ENCODE measurements at regions not wholly inside any gene's neighbourhood (a gene's known extent, or its start where the extent isn't known, plus 50 kb on each side); places are given as distances from the start of the nearest gene placed in this dataset.

DNA sequence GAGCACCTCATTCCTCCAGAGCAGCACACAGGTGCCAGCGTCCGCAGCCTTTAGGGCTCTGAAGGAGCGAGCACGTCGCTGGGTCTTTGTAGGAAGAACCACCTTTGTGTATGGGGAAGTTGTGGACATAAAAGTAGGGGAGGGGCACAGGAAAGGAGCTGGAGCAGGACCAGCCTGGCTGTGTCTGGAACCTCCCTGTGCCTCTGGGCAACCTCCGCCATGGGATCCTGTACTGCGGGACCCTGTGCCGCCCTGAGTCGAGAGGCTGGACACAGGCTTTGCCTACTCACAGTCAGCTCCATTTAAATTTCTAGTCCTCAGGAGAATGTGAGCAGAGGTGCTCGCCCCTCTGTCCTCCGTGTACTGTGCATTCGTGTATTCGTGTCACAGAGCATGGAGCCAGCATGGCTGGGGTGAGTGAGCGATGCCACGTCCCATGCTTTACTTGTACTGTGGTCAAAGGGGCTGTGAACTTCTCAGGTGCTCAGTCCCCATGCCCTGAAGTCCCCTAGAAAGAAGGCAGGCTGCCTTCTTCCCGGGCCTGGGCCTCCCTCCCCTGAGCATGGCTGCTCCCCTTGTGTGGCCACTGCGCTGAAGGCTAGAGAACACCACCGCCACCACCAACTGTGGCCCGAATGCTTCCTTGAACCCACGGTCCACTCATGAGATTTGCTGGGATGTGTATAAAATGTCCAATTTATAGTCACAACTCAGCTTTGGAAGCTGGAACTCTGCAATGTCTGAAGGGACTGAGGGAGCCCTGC is 99.9 kb downstream of the TEX29 start:
- no peak overlapping the region for H3K4me3 ChIP-seq (ENCODE audit: control insufficient read depth, low read depth, low read length)
- TF ChIP-seq, protein P1, sequence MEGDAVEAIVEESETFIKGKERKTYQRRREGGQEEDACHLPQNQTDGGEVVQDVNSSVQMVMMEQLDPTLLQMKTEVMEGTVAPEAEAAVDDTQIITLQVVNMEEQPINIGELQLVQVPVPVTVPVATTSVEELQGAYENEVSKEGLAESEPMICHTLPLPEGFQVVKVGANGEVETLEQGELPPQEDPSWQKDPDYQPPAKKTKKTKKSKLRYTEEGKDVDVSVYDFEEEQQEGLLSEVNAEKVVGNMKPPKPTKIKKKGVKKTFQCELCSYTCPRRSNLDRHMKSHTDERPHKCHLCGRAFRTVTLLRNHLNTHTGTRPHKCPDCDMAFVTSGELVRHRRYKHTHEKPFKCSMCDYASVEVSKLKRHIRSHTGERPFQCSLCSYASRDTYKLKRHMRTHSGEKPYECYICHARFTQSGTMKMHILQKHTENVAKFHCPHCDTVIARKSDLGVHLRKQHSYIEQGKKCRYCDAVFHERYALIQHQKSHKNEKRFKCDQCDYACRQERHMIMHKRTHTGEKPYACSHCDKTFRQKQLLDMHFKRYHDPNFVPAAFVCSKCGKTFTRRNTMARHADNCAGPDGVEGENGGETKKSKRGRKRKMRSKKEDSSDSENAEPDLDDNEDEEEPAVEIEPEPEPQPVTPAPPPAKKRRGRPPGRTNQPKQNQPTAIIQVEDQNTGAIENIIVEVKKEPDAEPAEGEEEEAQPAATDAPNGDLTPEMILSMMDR (conservative IDR thresholded peaks at IDR 0.05; ENCODE audit: control insufficient read depth, insufficient read depth, low read depth, low read length): no peak
- no peak for DNase-seq (ENCODE audit: low read depth)

DNA sequence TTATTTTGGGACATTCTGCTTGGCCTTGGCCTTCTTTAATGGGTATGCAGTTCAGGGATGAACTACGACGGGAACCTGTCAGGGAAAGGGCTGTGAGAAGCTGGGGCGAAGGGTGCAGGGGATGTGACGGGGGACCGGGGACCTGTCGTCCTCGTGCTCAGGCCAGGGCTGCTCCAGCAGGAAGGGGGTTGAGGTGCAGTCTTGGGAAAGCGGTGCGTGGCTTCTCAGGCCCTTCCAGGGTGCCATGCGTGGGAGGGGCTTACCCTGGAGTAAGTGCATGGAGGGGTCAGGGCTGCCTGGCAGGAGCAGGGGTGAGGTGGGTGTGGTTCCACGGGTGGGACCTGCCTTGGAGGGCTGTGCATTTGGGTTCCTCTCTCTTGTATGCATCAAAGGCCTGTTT is 100.8 kb downstream of the TEX29 start:
- no peak overlapping the region for H3K4me3 ChIP-seq (ENCODE audit: control insufficient read depth, low read depth, low read length)
- DNase-seq (ENCODE audit: low read depth): no peak
- TF ChIP-seq, protein P1 (conservative IDR thresholded peaks at IDR 0.05; ENCODE audit: control insufficient read depth, insufficient read depth, low read depth, low read length): no peak

DNA sequence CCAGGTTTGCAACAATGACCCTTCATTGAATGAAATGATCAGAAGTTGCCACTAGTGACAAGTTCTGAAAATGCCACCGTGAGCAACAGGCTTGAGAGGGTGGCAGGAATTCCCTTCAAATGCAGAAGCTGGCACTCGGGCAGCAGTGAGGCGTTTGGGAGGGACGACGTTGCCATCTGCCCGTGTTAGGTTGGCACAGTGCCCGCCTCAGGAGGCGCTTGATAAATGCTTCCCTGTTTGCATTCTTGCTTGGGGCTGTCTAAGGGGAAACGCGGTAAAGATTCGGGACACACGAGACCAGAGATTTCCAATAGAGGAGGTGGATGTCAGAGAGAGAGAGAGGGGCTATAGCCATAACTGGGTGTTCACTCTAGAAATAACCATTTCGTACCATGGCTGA is 101.9 kb downstream of the TEX29 start:
- no peak overlapping the region for H3K4me3 ChIP-seq (ENCODE audit: control insufficient read depth, low read depth, low read length)
- TF ChIP-seq, protein P1 (conservative IDR thresholded peaks at IDR 0.05; ENCODE audit: control insufficient read depth, insufficient read depth, low read depth, low read length): no peak
- no peak for DNase-seq (ENCODE audit: low read depth)

DNA sequence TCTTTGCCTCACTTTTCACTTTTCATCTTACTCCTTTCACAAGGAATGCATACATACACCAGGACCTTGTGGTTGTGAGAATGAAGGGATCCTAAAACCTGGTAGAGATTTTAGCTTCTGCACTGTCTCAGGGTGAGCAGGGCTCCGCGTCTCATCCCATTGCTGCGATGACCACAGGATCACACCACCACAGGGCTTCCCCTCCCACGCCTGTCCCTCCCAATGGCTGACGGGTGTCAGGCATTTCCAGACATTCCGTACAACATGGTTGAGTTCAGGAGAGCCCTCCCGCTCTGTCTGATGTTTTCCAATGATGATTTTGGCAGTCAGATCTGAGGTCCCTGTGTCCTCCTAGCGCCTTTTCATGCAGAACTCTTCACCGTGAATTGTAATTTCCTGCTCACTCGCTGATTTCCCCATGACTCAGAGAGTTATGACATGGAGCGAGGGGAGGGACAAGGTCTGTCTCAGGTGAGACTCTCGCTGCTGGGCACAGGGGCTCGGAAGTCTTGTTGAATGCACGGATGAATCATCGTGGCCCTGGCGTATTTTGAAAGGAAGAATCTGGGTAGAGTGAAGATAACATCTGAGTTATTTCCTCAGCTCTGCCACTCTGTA is 102.8 kb downstream of the TEX29 start:
- no peak for DNase-seq (ENCODE audit: low read depth)
- TF ChIP-seq, protein P1 (conservative IDR thresholded peaks at IDR 0.05; ENCODE audit: control insufficient read depth, insufficient read depth, low read depth, low read length): no peak
- H3K4me3 ChIP-seq (ENCODE audit: control insufficient read depth, low read depth, low read length): no peak overlapping the region

DNA sequence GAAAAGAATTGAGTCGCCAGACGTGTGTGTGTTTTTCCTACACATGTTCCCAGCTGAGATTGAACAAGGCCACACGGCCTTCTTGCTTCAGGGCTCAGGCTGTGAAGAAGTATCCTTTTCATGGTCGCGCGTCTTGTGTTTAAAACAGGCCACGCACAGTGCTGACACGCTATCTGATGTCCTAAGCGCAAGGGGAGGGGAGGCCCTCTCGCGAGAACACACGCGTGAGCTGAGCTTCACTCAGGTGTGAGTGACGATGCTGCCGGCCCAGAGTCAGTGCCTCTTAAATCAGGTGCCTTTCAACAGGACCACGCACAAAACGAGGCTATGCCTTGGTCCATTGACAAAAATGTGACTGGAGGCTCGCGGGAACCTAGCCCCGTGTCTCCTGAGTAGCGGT is 103.7 kb downstream of the TEX29 start:
- no peak overlapping the region for H3K4me3 ChIP-seq (ENCODE audit: control insufficient read depth, low read depth, low read length)
- DNase-seq (ENCODE audit: low read depth): no peak
- TF ChIP-seq, protein P1 (conservative IDR thresholded peaks at IDR 0.05; ENCODE audit: control insufficient read depth, insufficient read depth, low read depth, low read length): no peak

DNA sequence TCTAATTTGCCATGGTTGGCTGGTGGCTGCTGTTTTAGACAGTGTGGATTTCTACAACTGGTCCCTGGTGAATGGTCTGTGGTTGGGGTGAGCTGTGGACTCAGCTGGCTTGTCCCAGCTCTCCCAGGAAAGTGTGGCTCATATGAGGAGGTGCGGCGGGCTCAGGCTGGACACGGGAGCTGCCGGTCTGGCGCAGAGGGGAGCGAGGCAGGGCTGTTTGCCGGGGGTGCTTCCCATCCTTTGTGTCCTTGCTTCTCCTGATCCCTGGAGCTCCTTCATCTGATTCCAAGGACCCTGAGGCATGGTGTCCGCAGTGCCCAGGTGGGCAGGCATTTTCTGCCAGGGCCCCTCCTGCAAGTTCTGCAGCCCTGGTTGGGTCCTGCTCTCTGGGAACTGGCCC is 104.9 kb downstream of the TEX29 start:
- DNase-seq (ENCODE audit: low read depth): no peak
- TF ChIP-seq, protein P1 (conservative IDR thresholded peaks at IDR 0.05; ENCODE audit: control insufficient read depth, insufficient read depth, low read depth, low read length): no peak

More for the DNA sequence above, 104.9 kb downstream of the TEX29 start:
- no peak overlapping the region for H3K4me3 ChIP-seq (ENCODE audit: control insufficient read depth, low read depth, low read length)
